Testis (tissue), 2 donors: ENCODE measurements at regions not wholly inside any gene's neighbourhood (a gene's known extent, or its start where the extent isn't known, plus 50 kb on each side); places are given as distances from the start of the nearest gene placed in this dataset.

ENCODE experiments used
- CTCF ChIP-seq, 3 experiments: fragments of 450-650 bp in 2 of 3; fragments of 200-600 bp in 1 of 3; sonication (generic) in 1 of 3; IDR thresholded peaks; one replicate each; pipeline ENCODE4 v1.5.1; 2016 to 2019; ENCODE audit warnings: antibody characterized with exemption in 3 of 3, mild to moderate bottlenecking in 2 of 3, moderate library complexity in 1 of 3
- POLR2A ChIP-seq: fragments of 450-650 bp; IDR thresholded peaks from one replicate; pipeline ENCODE4 v1.6.1; 2017; ENCODE audit warnings: antibody characterized with exemption, mild to moderate bottlenecking, moderate library complexity

- TF ChIP-seq CTCF (IDR thresholded peaks at IDR 0.05) = no peak
- no peak for TF ChIP-seq POLR2A
Measured at GRCh38 chr4:125938541-125938940, 623.8 kb downstream of the FAT4 start.
